Right kidney (tissue), 1 donor: ENCODE measurements at regions not wholly inside any gene's neighbourhood (a gene's known extent, or its start where the extent isn't known, plus 50 kb on each side); places are given as distances from the start of the nearest gene placed in this dataset.

Source experiments
- DNase-seq: peaks from one replicate; pipeline ENCODE4 v3.0.0-alpha.2; 2016

- no peak for DNase-seq
Observed at GRCh38 chr6:22670605-22671004, 101.2 kb downstream of the HDGFL1 start.

- DNase-seq, result no peak
Observed at GRCh38 chr6:22673474-22673873, 104.1 kb downstream of the HDGFL1 start.

GRCh38 chr6:22680950-22681349 is 111.6 kb downstream of the HDGFL1 start:
- DNase-seq, result no peak

GRCh38 chr6:22681761-22682160 is 112.4 kb downstream of the HDGFL1 start:
- no peak for DNase-seq

GRCh38 chr6:22682979-22683378 is 113.6 kb downstream of the HDGFL1 start:
- DNase-seq, result no peak

GRCh38 chr6:22690446-22690845 is 121.1 kb downstream of the HDGFL1 start:
- DNase-seq, result no peak

GRCh38 chr6:22694092-22694724 is 124.8 kb downstream of the HDGFL1 start:
- DNase-seq, result no peak

- DNase-seq, result no peak
Observed at GRCh38 chr6:22696481-22696880, 127.1 kb downstream of the HDGFL1 start.

- DNase-seq, result no peak
Observed at GRCh38 chr6:22697306-22697705, 127.9 kb downstream of the HDGFL1 start.

GRCh38 chr6:22699151-22699550 is 129.8 kb downstream of the HDGFL1 start:
- DNase-seq, result peak; percentile 13

GRCh38 chr6:22706651-22707050 is 137.3 kb downstream of the HDGFL1 start:
- no peak for DNase-seq

- no peak for DNase-seq
Observed at GRCh38 chr6:22708469-22708868, 139.1 kb downstream of the HDGFL1 start.

GRCh38 chr6:22709803-22710202 is 140.4 kb downstream of the HDGFL1 start:
- no peak for DNase-seq

GRCh38 chr6:22716721-22717120 is 147.4 kb downstream of the HDGFL1 start:
- DNase-seq, result no peak

GRCh38 chr6:22717915-22718314 is 148.5 kb downstream of the HDGFL1 start:
- DNase-seq, result no peak

- no peak for DNase-seq
Observed at GRCh38 chr6:22722913-22723312, 153.5 kb downstream of the HDGFL1 start.

GRCh38 chr6:22726966-22727365 is 157.6 kb downstream of the HDGFL1 start:
- no peak for DNase-seq

GRCh38 chr6:22727710-22728109 is 158.3 kb downstream of the HDGFL1 start:
- peak; percentile 29 for DNase-seq

GRCh38 chr6:22732176-22732970 is 163.0 kb downstream of the HDGFL1 start:
- no peak for DNase-seq

- no peak for DNase-seq
Observed at GRCh38 chr6:22736740-22737139, 167.4 kb downstream of the HDGFL1 start.

- DNase-seq, result peak; percentile 41
Observed at GRCh38 chr6:22737331-22737730, 168.0 kb downstream of the HDGFL1 start.

- no peak for DNase-seq
Observed at GRCh38 chr6:22738194-22738593, 168.8 kb downstream of the HDGFL1 start.

GRCh38 chr6:22747571-22747970 is 178.2 kb downstream of the HDGFL1 start:
- no peak for DNase-seq

GRCh38 chr6:22748681-22749080 is 179.3 kb downstream of the HDGFL1 start:
- DNase-seq, result no peak
